DOHH2 (cell line): ENCODE measurements at regions not wholly inside any gene's neighbourhood (a gene's known extent, or its start where the extent isn't known, plus 50 kb on each side); places are given as distances from the start of the nearest gene placed in this dataset.

Source experiments
- H3F3A ChIP-seq: fragments of 200-600 bp; sonication (generic), shearing (Covaris generic); 2 replicates; pipeline ENCODE4 v1.6.0; 2016; ENCODE audit warnings: antibody characterized with exemption, mild to moderate bottlenecking; ENCODE audit not compliant: control insufficient read depth, insufficient read depth
- H3K27ac ChIP-seq: fragments of 200-600 bp; sonication (generic); 2 replicates; pipeline ENCODE4 v1.5.1; 2014; ENCODE audit warnings: low read depth, mild to moderate bottlenecking, low read length, moderate library complexity
- H3K27me3 ChIP-seq: fragments of 200-600 bp; sonication (generic); 2 replicates; pipeline ENCODE4 v1.6.1; 2014; ENCODE audit warnings: mild to moderate bottlenecking, low read length, mixed read lengths; ENCODE audit not compliant: control insufficient read depth
- H3K36me3 ChIP-seq: fragments of 200-600 bp; sonication (generic); 2 replicates; pipeline ENCODE4 v1.6.1; 2014; ENCODE audit warnings: mild to moderate bottlenecking, low read length, moderate library complexity, mixed read lengths; ENCODE audit not compliant: control insufficient read depth
- H3K4me1 ChIP-seq: fragments of 200-600 bp; sonication (generic); 2 replicates; pipeline ENCODE4 v1.6.1; 2014; ENCODE audit warnings: mild to moderate bottlenecking, low read length, mixed read lengths; ENCODE audit not compliant: control insufficient read depth
- H3K4me2 ChIP-seq: fragments of 200-600 bp; sonication (generic); 2 replicates; pipeline ENCODE4 v1.6.0; 2014; ENCODE audit warnings: mild to moderate bottlenecking, low read length, moderate library complexity
- H3K4me3 ChIP-seq: fragments of 200-600 bp; sonication (generic); 2 replicates; pipeline ENCODE4 v1.5.1; 2014; ENCODE audit warnings: mild to moderate bottlenecking, low read length, mixed read lengths
- H3K79me2 ChIP-seq: fragments of 200-600 bp; sonication (generic); 2 replicates; pipeline ENCODE4 v1.6.1; 2014; ENCODE audit warnings: mild to moderate bottlenecking, low read length, mixed read lengths; ENCODE audit not compliant: control insufficient read depth
- H3K9me2 ChIP-seq: fragments of 200-600 bp; sonication (generic); replicated peaks from 2 replicates; pipeline ENCODE4 v1.6.1; 2014; ENCODE audit warnings: mild to moderate bottlenecking, low read length, mixed read lengths; ENCODE audit not compliant: control insufficient read depth
- H3K9me3 ChIP-seq: fragments of 200-600 bp; sonication (generic); 2 replicates; pipeline ENCODE4 v1.6.1; 2014; ENCODE audit warnings: antibody characterized with exemption, low read length, mixed read lengths; ENCODE audit not compliant: control insufficient read depth, insufficient read depth
- H4K20me1 ChIP-seq: fragments of 200-600 bp; sonication (generic); 2 replicates; pipeline ENCODE4 v1.6.0; 2014; ENCODE audit warnings: low read depth, mild to moderate bottlenecking, antibody characterized with exemption, low read length, moderate library complexity; ENCODE audit not compliant: control insufficient read depth, insufficient read depth
- EZH2phosphoT487 ChIP-seq: fragments of 200-600 bp; sonication (generic); IDR thresholded peaks from 2 replicates; pipeline ENCODE4 v1.6.1; 2017; ENCODE audit warnings: borderline replicate concordance, mild to moderate bottlenecking, antibody characterized with exemption, low read length, moderate library complexity, mixed read lengths
- TF ChIP-seq, protein P1 (sequence below): fragments of 200-600 bp; sonication (generic); IDR thresholded peaks from one replicate; pipeline ENCODE4 v1.5.1; 2014; ENCODE audit warnings: antibody characterized with exemption, mild to moderate bottlenecking, low read depth, low read length; ENCODE audit not compliant: poor library complexity, severe bottlenecking

DNA sequence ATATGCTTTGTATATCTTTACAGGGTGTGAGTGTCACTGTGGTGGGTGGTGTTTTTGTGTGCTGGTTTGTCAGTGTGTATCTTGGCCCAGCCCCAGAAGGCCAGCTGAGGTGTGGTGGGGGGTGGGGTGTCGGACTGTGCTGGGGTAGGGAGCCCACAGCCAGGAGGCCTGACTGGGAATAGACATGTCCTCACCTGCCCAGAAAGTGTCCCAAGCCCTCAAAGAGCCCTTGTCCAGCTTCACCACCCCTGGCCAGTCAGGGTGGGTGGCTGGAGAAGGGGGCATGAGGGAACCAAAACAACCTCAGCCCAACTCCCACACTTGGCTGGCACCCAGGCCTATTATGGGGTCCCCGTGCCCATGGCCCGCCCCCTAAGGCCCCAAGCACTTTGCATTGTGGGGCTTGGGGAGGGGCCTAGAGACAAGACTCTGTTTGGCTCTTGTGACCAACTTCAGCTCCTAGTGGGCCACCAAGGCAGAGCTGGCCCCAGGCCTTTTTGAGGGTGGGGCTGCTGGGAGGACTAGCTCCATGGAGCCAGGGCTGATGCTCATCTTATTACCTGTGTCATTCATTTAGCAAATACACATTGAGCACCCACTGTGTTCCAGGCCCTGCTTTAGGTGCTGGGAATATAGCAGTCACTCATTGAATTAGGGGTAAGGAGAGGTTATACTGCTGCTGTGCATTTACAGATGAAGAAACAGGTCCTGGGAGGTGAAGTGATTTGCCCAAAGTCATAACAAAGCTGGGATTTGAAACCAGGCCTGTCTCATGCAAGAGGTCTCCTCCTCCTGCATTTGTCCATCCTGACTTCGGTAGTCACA lies 56.2 kb upstream of the PSD2 start:
- Histone ChIP-seq H3K27ac (no peak overlapping the region), H3F3A (no peaks in the 10 kb centered on the region), H3K36me3 (no peaks in the 10 kb centered on the region), H3K27me3 (no peaks in the 10 kb centered on the region; the same call in 1 of the 2 replicates), H3K9me2 (no peaks in the 10 kb centered on the region), H3K79me2 (no peaks in the 10 kb centered on the region), H3K4me1 (peaks cover 35% of the 10 kb centered on the region), H3K9me3 (no peaks in the 10 kb centered on the region), H3K4me2 (no peak overlapping the region; the same call in 1 of the 2 replicates), H3K4me3 (no peak overlapping the region), H4K20me1 (no peaks in the 10 kb centered on the region)
- TF ChIP-seq EZH2phosphoT487, result no peak
- TF ChIP-seq, protein P1, sequence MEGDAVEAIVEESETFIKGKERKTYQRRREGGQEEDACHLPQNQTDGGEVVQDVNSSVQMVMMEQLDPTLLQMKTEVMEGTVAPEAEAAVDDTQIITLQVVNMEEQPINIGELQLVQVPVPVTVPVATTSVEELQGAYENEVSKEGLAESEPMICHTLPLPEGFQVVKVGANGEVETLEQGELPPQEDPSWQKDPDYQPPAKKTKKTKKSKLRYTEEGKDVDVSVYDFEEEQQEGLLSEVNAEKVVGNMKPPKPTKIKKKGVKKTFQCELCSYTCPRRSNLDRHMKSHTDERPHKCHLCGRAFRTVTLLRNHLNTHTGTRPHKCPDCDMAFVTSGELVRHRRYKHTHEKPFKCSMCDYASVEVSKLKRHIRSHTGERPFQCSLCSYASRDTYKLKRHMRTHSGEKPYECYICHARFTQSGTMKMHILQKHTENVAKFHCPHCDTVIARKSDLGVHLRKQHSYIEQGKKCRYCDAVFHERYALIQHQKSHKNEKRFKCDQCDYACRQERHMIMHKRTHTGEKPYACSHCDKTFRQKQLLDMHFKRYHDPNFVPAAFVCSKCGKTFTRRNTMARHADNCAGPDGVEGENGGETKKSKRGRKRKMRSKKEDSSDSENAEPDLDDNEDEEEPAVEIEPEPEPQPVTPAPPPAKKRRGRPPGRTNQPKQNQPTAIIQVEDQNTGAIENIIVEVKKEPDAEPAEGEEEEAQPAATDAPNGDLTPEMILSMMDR, result no peak

DNA sequence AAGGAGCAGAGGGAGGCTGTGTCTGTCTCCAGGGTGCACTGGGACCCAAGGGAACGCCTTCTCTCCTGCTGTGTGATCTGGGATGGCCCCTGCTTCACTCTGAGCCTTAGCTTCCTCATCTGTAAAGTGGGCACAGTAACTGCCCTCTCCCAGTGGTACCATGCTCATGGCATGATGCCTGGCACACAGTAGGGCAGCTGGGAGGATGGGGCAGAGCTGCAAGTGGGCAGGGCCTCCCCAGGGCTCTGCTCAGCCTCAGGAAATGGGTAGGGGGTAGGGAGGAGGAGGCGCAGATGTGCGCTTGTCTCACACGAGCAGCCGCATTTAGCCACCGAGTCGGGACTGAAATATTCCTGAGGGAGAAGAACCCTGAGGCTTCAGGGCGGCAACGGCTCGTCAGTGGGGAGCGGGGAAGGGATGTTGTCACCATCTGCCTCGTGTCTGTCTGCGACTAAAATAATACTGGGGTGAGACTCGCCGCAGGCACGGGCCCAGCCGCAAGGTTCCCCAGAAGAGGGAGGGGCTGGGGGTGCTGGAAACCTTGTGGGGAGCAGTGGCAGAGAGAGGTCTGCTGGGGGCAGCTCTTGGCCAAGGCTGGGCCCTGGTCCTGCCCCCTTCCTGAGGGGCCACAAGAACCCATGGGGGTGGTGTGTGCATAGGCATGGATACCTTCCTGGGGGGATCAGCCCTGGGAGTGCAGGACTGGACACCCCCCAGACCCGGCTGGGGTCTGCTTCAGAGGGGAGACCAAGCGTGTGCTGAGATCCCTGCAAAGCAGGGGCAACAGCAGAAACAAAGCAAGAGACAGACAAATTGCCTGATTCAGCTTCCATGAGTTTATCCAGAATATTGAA lies 55.2 kb upstream of the PSD2 start:
- Histone ChIP-seq H3K9me3 (no peaks in the 10 kb centered on the region), H3K4me3 (peak overlapping the region; percentile 31), H3K27me3 (no peaks in the 10 kb centered on the region; the same call in 1 of the 2 replicates), H3K9me2 (no peaks in the 10 kb centered on the region), H3K79me2 (no peaks in the 10 kb centered on the region), H3K4me1 (peaks cover 38% of the 10 kb centered on the region), H4K20me1 (no peaks in the 10 kb centered on the region), H3F3A (no peaks in the 10 kb centered on the region), H3K36me3 (no peaks in the 10 kb centered on the region), H3K4me2 (peak overlapping the region; percentile 55), H3K27ac (no peak overlapping the region)
- no peak for TF ChIP-seq EZH2phosphoT487
- TF ChIP-seq, protein P1, result no peak

DNA sequence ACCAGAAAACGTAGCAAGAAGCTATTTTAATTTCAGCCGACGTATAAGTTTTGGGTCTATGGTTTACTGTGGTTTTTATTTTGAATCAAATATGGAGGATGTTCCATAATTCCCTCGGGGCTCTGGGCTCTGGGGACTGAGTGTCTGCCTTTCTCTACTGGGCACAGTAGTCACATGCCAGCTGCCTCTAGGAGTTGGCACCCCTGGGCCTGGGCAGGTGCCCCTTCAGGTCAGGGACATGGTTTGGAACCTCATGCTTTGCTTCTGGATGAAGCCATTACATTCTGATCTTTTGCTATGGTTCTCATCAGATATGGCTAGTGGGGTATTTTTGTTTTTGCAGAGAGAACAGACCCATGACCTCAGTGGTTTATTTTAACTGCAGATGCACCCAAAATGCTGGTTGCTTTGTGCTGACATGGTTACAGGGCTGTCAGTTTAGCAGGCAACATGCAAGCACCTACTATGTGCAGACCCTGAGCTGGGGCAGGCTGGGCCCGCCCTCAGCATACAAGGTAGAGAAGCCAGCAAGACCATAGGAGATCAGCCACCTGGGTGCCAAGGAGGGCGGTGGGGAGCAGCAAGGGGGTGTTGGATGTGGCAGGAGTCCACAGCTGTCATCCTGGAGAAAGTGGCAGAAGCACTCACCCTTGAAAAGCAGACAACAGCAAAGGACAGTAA lies 54.5 kb upstream of the PSD2 start:
- H3K27ac ChIP-seq, result no peak overlapping the region
- H3K9me3 ChIP-seq, result no peaks in the 10 kb centered on the region
- peaks cover 45% of the 10 kb centered on the region for H3K4me1 ChIP-seq
- H3K4me3 ChIP-seq, result peak overlapping the region; percentile 31; the same call in 1 of the 2 replicates
- H4K20me1 ChIP-seq, result no peaks in the 10 kb centered on the region
- no peaks in the 10 kb centered on the region for H3K36me3 ChIP-seq
- no peaks in the 10 kb centered on the region; the same call in 1 of the 2 replicates for H3K27me3 ChIP-seq
- peak overlapping the region; percentile 55 for H3K4me2 ChIP-seq
- no peaks in the 10 kb centered on the region for H3K79me2 ChIP-seq
- no peaks in the 10 kb centered on the region for H3K9me2 ChIP-seq
- H3F3A ChIP-seq, result no peaks in the 10 kb centered on the region
- no peak for TF ChIP-seq EZH2phosphoT487
- TF ChIP-seq, protein P1, result no peak
